ENCODE measurements at regions not wholly inside any gene's neighbourhood (a gene's known extent, or its start where the extent isn't known, plus 50 kb on each side); places are given as distances from the start of the nearest gene placed in this dataset.

DNA sequence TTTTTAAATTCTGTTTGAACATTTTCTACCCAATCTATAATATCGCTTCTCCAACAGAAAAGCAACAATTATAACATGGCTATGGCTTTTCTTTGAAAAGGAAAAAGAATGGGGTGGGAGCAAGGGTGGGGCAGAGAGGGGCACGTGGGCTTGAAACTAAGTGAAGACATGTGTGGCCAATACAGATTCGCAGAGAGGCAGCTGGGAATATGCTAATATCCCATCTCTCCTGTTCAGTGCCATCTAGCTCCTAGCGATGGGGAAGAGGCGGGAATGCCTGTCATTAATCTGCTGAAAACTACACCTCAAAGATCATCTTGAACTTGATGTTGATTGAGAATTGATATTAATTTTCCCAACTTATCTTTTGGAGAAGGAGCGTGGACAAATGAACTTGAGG is 65.5 kb upstream of the ITGA6 start:
- no peak overlapping the region for H3K4me3 ChIP-seq (replicated peaks in 1 of 2; ENCODE audit: low read depth in 2 of 2, low read length in 2 of 2)
- TF ChIP-seq, protein P1, sequence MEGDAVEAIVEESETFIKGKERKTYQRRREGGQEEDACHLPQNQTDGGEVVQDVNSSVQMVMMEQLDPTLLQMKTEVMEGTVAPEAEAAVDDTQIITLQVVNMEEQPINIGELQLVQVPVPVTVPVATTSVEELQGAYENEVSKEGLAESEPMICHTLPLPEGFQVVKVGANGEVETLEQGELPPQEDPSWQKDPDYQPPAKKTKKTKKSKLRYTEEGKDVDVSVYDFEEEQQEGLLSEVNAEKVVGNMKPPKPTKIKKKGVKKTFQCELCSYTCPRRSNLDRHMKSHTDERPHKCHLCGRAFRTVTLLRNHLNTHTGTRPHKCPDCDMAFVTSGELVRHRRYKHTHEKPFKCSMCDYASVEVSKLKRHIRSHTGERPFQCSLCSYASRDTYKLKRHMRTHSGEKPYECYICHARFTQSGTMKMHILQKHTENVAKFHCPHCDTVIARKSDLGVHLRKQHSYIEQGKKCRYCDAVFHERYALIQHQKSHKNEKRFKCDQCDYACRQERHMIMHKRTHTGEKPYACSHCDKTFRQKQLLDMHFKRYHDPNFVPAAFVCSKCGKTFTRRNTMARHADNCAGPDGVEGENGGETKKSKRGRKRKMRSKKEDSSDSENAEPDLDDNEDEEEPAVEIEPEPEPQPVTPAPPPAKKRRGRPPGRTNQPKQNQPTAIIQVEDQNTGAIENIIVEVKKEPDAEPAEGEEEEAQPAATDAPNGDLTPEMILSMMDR (IDR thresholded peaks at IDR 0.05; ENCODE audit: low read depth, low read length): no peak
- DNase-seq (ENCODE audit: low read depth in 2 of 2): no peak

DNA sequence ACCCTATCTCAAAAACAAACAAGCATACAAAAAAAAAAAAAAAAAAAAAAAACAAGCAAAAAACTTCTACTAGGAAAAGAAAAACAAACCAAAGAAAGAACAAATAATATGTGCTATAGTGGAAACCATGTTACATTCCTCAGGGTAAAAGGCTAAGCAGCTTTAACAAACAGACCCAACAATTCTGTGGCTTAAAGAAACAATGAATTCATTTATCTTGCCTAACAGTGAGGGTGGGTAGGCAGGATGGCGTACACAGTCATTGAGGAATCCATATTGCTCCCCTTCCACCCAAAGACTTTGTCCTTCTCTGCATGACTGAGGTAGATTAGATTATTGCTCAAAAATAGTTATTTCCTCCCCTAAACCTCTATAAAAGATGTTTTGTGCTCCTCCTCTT is 63.1 kb upstream of the ITGA6 start:
- no peak overlapping the region for H3K4me3 ChIP-seq (replicated peaks in 1 of 2; ENCODE audit: low read depth in 2 of 2, low read length in 2 of 2)
- TF ChIP-seq, protein P1 (IDR thresholded peaks at IDR 0.05; ENCODE audit: low read depth, low read length): no peak
- DNase-seq (ENCODE audit: low read depth in 2 of 2): no peak

DNA sequence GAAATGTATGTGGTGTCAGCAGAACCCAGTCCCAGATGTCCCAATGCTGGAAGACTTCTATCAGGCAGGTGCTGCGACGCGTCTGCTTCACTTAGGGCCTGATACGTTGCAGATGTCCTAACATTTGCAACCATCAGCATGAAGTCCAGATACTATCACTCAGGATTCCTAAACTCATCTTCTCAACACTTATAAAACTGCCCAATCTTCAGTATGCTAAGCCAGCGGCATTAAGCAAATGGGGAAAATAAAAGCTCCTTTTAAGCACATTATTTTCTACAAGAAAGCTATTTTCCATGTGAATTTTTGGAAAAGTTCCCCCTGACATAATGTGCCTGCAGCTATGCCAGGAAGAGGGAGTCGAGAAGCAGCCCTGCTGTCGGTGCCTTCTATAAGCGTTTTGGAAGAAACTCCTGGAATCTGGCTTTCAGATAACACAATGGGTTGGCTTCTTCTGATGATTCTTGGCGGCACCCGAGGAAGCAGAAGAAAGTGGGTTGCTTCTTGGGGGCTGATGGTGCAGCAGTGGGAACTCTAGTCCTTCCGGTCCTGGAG is 60.7 kb upstream of the ITGA6 start:
- H3K4me3 ChIP-seq (replicated peaks in 1 of 2; ENCODE audit: low read depth in 2 of 2, low read length in 2 of 2): no peak overlapping the region
- DNase-seq (ENCODE audit: low read depth in 2 of 2): no peak
- TF ChIP-seq, protein P1 (IDR thresholded peaks at IDR 0.05; ENCODE audit: low read depth, low read length): no peak

DNA sequence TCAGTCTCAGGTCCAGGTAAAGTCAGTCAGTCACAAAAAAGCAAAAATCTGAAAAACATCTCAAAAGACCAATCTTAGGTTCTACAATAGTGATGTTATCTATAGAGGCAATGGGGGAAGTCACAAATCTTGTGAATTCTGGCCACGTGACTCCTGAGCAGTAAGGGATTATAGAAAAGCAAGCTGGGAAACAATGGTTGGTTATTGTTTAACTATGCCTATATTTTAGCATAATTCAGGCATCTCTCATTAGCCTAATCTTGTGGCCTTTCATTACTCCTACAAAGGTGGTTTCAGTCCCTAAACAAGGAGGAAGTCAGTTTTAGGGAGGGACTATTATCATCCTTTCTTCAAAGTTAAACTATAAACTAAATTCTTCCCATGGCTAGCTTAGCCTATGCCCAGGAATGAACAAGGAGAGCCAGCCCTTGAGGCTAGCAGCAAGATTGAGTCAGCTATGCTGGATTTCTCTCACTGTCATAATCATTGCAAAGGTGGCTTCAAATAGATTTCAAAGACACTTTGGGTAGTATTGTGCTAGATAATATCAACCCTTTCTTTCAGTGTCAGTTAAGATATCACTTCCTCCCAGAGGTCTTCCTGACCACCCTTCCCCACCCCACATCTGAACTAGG is 56.4 kb upstream of the ITGA6 start:
- H3K4me3 ChIP-seq (replicated peaks in 1 of 2; ENCODE audit: low read depth in 2 of 2, low read length in 2 of 2): no peak overlapping the region
- TF ChIP-seq, protein P1 (IDR thresholded peaks at IDR 0.05; ENCODE audit: low read depth, low read length): no peak
- no peak for DNase-seq (ENCODE audit: low read depth in 2 of 2)

DNA sequence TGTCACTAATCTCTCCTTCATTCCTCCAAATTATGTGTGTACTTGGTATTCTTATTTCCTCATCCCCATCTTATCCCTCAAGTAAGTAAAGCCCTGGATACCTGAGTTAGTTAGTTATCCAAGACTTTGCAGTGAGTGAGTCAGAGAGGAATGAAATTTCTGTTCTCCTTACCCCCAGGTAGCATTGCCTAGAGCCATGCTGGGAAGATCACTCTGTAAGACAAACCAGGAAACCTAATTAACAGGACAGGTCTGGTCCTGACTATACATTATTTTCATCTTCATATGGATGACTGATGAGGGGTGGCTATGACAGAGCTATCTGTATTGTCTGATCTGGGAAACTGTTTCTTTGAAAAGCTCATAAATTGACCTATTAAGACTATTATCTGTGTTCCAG is 55.0 kb upstream of the ITGA6 start:
- H3K4me3 ChIP-seq (replicated peaks in 1 of 2; ENCODE audit: low read depth in 2 of 2, low read length in 2 of 2): no peak overlapping the region
- DNase-seq (ENCODE audit: low read depth in 2 of 2): no peak
- TF ChIP-seq, protein P1 (IDR thresholded peaks at IDR 0.05; ENCODE audit: low read depth, low read length): no peak

DNA sequence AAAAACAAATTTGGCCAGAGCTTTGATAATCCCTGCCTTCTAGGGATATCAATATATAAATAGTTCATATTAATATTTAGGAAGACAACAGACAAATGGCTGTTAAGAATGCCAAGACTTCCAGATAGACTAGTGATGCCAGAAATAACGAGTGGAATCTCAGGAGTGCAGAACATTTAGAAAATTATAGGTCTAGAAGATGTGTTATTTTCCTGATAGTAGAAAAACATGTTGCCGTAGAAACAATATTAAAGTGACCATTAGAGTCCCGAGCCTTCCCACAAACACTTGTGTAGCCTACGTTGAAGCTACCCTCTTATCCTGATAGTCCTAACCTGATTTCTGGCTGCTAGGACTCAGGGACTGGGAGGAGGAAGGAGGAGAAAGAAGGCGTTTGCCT is 54.3 kb upstream of the ITGA6 start:
- no peak overlapping the region for H3K4me3 ChIP-seq (replicated peaks in 1 of 2; ENCODE audit: low read depth in 2 of 2, low read length in 2 of 2)
- TF ChIP-seq, protein P1 (IDR thresholded peaks at IDR 0.05; ENCODE audit: low read depth, low read length): no peak
- DNase-seq (ENCODE audit: low read depth in 2 of 2): no peak

DNA sequence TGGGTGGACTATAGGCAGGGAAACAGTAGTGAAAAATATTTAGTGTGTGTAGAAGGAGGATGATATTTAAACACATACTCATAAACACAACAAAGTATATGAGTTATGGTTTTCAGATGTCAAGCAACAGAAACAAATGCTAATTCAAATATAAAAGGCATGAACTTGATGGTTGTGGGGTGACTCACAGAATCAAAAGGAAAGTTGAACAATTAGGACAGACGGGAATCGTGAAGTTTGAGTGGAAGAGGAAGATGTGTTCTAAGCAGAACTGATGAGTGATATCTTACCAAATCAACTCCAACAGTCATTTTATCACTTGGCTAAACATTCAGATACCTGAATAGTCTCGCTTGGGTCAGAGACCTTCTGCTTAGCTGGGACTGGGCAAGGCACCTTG is 53.6 kb upstream of the ITGA6 start:
- TF ChIP-seq, protein P1 (IDR thresholded peaks at IDR 0.05; ENCODE audit: low read depth, low read length): no peak
- no peak overlapping the region for H3K4me3 ChIP-seq (replicated peaks in 1 of 2; ENCODE audit: low read depth in 2 of 2, low read length in 2 of 2)
- no peak for DNase-seq (ENCODE audit: low read depth in 2 of 2)
